ENCODE measurements at regions not wholly inside any gene's neighbourhood (a gene's known extent, or its start where the extent isn't known, plus 50 kb on each side); places are given as distances from the start of the nearest gene placed in this dataset.

DNA sequence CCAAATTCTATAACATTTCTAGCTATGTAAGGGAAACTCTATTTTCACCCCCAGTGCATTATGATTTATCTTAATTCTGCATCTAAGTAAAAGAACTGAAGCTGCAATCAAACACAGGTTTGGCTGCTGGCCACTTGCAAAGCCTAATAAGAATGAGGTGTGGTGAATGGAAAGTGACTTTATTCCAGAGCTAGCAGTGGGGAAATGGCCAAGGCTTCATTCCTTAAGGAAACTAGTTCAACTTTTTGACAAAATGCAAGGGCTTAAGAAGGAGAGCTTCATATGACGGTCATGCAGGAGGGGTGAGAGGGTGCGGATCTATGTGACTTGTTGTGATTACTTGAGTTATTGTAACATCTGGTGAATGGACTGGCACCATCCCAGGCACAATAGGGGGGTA is 1802.0 kb downstream of the SUCLG1 start:
- H3K9me2 ChIP-seq (replicated peaks; ENCODE audit: insufficient read depth) = no peaks in the 10 kb centered on the region
- H3K4me2 ChIP-seq = no peak overlapping the region
- no peaks in the 10 kb centered on the region for H3K9me3 ChIP-seq (ENCODE audit: low read depth)
- no peaks in the 10 kb centered on the region for H3K27me3 ChIP-seq
- H3K36me3 ChIP-seq (replicated peaks; ENCODE audit: insufficient read depth, low read depth) = no peaks in the 10 kb centered on the region
- no peak overlapping the region for H3K27ac ChIP-seq
- 95% methylated on average over 2 of the region's 2 CpGs for WGBS (ENCODE audit: low lambda C conversion rate, missing lambda C conversion rate)
- DNase-seq (ENCODE audit: low spot score) = no peak
- peaks cover 3% of the 10 kb centered on the region for H3K4me1 ChIP-seq (ENCODE audit: insufficient read depth)
- no peaks in the 10 kb centered on the region for H3K79me2 ChIP-seq
- H4K20me1 ChIP-seq (ENCODE audit: insufficient read depth, poor library complexity, severe bottlenecking) = no peaks in the 10 kb centered on the region
- no peak overlapping the region for H3K4me3 ChIP-seq
- TF ChIP-seq EZH2phosphoT487 (IDR thresholded peaks at IDR 0.05; ENCODE audit: low read depth, severe bottlenecking, unreplicated experiment) (no peak), CTCF (IDR thresholded peaks at IDR 0.05; ENCODE audit: poor library complexity) (no peak), EZH2 (IDR thresholded peaks at IDR 0.05; ENCODE audit: borderline replicate concordance) (no peak)
- H2AFZ ChIP-seq = no peak overlapping the region

DNA sequence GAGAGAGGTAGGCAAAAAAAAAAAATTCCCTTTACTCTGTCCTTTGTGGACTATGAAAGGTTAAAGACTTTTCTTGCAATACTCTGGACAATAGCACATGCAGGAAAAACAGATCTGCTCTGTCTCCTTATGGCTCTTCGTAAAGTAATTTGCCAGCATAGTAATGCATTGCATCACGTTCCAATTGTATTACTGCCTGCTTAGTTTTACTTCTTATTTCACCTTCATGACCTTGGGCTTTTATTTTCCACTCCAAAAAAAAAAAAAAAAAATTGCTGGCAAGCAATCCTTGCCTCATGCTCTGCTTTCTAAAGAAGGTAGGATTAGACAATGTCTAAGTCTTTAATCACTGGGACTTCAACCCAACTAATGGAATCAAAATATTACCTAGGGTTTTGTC is 1802.7 kb downstream of the SUCLG1 start:
- 70% methylated on average over 2 of the region's 2 CpGs for WGBS (ENCODE audit: low lambda C conversion rate, missing lambda C conversion rate)
- DNase-seq (ENCODE audit: low spot score) = no peak

GRCh38 chr2:82652117-82652516 is 1807.0 kb downstream of the SUCLG1 start:
- no peak overlapping the region for H3K4me2 ChIP-seq
- no peaks in the 10 kb centered on the region for H4K20me1 ChIP-seq (ENCODE audit: insufficient read depth, poor library complexity, severe bottlenecking)
- H3K4me1 ChIP-seq (ENCODE audit: insufficient read depth) = peaks cover 3% of the 10 kb centered on the region
- no peaks in the 10 kb centered on the region for H3K36me3 ChIP-seq (replicated peaks; ENCODE audit: insufficient read depth, low read depth)
- H3K27me3 ChIP-seq = no peaks in the 10 kb centered on the region
- TF ChIP-seq EZH2phosphoT487 (IDR thresholded peaks at IDR 0.05; ENCODE audit: low read depth, severe bottlenecking, unreplicated experiment) (no peak), EZH2 (IDR thresholded peaks at IDR 0.05; ENCODE audit: borderline replicate concordance) (no peak), CTCF (IDR thresholded peaks at IDR 0.05; ENCODE audit: poor library complexity) (no peak)
- H3K79me2 ChIP-seq = no peaks in the 10 kb centered on the region
- no peaks in the 10 kb centered on the region for H3K9me3 ChIP-seq (ENCODE audit: low read depth)
- no peaks in the 10 kb centered on the region for H3K9me2 ChIP-seq (replicated peaks; ENCODE audit: insufficient read depth)
- no peak overlapping the region for H3K27ac ChIP-seq
- H3K4me3 ChIP-seq = no peak overlapping the region
- no peak overlapping the region for H2AFZ ChIP-seq
- DNase-seq (ENCODE audit: low spot score) = no peak

More for the DNA sequence above, 1802.7 kb downstream of the SUCLG1 start:
- Histone ChIP-seq H3K79me2 (no peaks in the 10 kb centered on the region), H3K27ac (no peak overlapping the region), H3K9me2 (replicated peaks; ENCODE audit: insufficient read depth) (no peaks in the 10 kb centered on the region), H3K4me3 (no peak overlapping the region), H3K4me2 (no peak overlapping the region), H3K9me3 (ENCODE audit: low read depth) (no peaks in the 10 kb centered on the region), H2AFZ (no peak overlapping the region), H3K4me1 (ENCODE audit: insufficient read depth) (peaks cover 3% of the 10 kb centered on the region), H3K36me3 (replicated peaks; ENCODE audit: insufficient read depth, low read depth) (no peaks in the 10 kb centered on the region), H4K20me1 (ENCODE audit: insufficient read depth, poor library complexity, severe bottlenecking) (no peaks in the 10 kb centered on the region), H3K27me3 (no peaks in the 10 kb centered on the region)
- TF ChIP-seq EZH2 (IDR thresholded peaks at IDR 0.05; ENCODE audit: borderline replicate concordance) = no peak
- TF ChIP-seq CTCF (IDR thresholded peaks at IDR 0.05; ENCODE audit: poor library complexity) = no peak
- TF ChIP-seq EZH2phosphoT487 (IDR thresholded peaks at IDR 0.05; ENCODE audit: low read depth, severe bottlenecking, unreplicated experiment) = no peak

DNA sequence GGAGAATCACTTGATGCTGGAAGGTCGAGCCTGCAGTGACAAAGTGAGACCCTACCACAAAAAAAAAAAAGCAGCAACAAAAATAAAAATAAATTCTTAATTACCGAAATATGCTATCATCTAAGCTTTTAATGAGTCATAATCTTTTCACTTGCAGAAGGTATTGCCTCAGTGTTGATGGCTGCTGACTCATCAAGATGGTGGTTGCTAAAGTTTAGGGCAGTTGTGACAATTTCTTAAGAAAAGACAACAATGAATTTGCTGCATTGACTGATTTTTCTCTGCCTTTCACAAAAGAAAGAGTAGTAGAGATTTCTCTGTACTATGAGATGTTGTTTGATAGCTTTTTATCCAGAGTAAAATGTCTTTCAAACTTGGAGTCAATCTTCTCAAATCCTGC is 1809.0 kb downstream of the SUCLG1 start:
- no peak for DNase-seq (ENCODE audit: low spot score)
- 88% methylated on average over 2 of the region's 2 CpGs for WGBS (ENCODE audit: low lambda C conversion rate, missing lambda C conversion rate)

More for the DNA sequence above, 1809.0 kb downstream of the SUCLG1 start:
- H3K79me2 ChIP-seq = no peaks in the 10 kb centered on the region
- H3K9me3 ChIP-seq (ENCODE audit: low read depth) = no peaks in the 10 kb centered on the region
- no peak overlapping the region for H2AFZ ChIP-seq
- no peaks in the 10 kb centered on the region for H3K36me3 ChIP-seq (replicated peaks; ENCODE audit: insufficient read depth, low read depth)
- no peak overlapping the region for H3K4me2 ChIP-seq
- H3K4me1 ChIP-seq (ENCODE audit: insufficient read depth) = peaks cover 3% of the 10 kb centered on the region
- no peak overlapping the region for H3K4me3 ChIP-seq
- no peak for TF ChIP-seq EZH2 (IDR thresholded peaks at IDR 0.05; ENCODE audit: borderline replicate concordance)
- TF ChIP-seq EZH2phosphoT487 (IDR thresholded peaks at IDR 0.05; ENCODE audit: low read depth, severe bottlenecking, unreplicated experiment) = no peak
- TF ChIP-seq CTCF (IDR thresholded peaks at IDR 0.05; ENCODE audit: poor library complexity) = no peak
- H3K9me2 ChIP-seq (replicated peaks; ENCODE audit: insufficient read depth) = no peaks in the 10 kb centered on the region
- H4K20me1 ChIP-seq (ENCODE audit: insufficient read depth, poor library complexity, severe bottlenecking) = no peaks in the 10 kb centered on the region
- no peak overlapping the region for H3K27ac ChIP-seq
- H3K27me3 ChIP-seq = no peaks in the 10 kb centered on the region
